ENCODE measurements at regions not wholly inside any gene's neighbourhood (a gene's known extent, or its start where the extent isn't known, plus 50 kb on each side); places are given as distances from the start of the nearest gene placed in this dataset.

- no peak for TF ChIP-seq CTCF (IDR thresholded peaks at IDR 0.05)
- TF ChIP-seq EP300 (IDR thresholded peaks at IDR 0.05) = no peak
- no peak for TF ChIP-seq POLR2A (IDR thresholded peaks at IDR 0.05)
Observed at GRCh38 chr13:104785952-104786351, 1719.7 kb upstream of the SLC10A2 start.

Measured in gastroesophageal sphincter (tissue), 3 donors.